HG02884 (cell line): ENCODE measurements at regions not wholly inside any gene's neighbourhood (a gene's known extent, or its start where the extent isn't known, plus 50 kb on each side); places are given as distances from the start of the nearest gene placed in this dataset.

Experiments used
- ATAC-seq: cut with Tn5 transposase; IDR thresholded peaks from one replicate; pipeline ENCODE4 v1.9.1; 2021; ENCODE audit warnings: mild to moderate bottlenecking, moderate library complexity; ENCODE audit not compliant: unreplicated experiment

DNA sequence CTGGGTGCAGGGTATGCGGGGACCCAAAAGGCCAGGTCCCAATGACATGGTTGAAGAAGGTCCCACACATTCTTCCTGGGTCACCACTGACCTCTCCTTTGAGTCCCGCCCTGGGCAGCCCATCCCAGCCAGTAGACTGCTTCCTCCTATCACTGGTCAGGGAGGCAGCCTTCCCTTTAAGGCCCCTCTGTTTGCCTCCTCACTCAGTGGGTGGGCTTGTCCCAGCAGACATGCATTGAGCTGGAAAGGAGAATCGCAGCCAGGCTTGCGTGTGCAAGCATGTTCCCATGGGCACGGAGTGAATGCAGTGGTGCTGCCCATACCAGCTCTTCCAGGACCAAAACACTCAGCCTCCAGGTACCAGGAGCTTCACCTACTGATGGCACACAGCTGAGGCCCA is 162.4 kb upstream of the SYT13 start:
- ATAC-seq, result no peak

DNA sequence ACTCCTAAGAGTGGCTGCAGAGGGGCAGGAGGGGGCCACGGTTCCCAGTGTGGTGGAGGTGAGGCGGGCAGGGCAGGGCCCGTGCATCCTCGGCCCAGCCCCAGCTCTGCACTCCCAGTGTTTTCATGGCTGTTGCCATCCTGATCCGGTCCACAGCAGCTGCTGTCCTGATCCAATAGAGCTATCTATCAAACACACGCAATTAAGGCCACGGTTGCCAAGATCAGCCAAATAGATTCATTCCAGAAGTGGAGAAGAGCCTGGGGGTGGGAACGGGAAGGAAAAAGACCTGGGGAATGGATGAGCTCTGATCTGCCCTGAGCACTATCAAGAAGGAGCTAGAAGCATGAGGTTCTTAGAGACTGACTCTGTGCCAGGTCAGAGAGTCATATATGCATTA is 160.9 kb upstream of the SYT13 start:
- no peak for ATAC-seq

DNA sequence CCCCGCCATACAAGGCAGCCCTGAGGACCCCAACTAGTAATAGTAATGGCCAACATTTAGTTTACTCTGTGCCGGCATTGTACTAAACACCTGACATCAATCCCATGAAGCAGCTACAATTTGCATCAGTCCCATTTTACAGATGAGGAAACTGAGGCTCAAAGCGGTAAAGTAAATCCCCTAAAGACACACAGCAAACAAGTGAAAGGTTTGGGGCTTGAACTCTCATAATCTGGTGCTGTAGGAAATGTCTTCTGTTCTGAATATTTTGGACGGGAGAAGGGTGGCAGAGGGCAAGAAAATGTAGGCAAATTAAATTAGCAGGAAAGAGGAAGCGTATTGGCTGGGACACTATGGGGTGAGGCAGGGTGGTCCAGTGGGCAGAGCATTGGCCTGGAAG is 160.3 kb upstream of the SYT13 start:
- ATAC-seq, result no peak

DNA sequence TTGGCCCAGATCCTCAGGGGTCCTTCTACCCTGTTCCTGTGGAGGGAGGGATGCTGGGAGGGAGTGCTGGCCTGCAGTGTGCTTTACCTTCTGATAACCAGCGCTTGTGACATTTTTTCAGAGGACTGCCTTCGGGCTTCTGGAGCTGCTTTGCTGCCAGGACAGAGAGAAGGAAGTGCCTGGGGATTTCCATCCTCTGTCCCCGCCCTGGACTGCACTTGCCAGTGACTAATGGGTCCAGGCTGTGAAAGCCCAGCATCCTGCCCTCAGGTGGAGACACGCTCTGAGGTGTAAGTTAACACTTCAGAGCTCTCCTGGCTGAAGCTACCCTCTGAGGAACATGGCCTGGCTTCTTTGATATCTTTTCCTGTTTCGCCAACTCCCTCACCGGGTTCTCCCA is 158.7 kb upstream of the SYT13 start:
- no peak for ATAC-seq

DNA sequence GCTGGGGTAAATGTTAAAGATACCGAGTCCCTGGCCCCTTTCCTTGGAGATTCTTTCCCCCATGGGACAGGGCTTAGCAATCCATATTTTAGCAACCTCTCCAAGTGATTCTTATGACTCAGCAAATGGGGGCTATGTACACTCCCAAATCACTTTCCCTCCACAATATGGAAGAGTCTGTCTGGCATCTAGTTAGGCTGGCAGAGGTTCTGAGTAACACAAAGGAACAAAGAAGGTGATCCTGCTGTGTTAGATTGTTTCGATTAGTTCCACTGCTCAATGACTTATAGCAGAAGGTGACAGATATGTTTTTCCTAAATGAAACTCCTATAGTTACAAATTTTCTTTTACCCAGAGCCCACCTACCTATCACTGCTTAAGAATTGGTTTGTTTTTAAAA is 154.0 kb upstream of the SYT13 start:
- no peak for ATAC-seq

DNA sequence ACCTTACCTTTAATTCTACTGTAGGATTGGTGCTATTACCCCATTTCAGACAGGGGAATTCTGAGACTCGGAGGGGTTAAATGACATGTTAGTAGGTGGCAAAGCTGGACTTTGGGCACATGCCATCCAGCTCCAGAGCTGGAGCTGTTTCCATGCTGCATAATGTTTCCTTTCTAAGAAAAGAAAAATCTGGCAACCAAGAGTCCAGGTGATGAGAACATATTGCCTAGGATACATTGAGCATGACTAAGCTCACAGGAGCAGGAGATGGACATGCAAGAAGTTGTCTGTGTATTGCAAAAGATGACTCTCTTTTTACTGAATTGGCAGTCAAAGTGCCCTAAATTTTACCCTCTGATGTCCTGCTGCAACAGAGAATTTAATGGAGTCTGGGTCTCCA is 150.8 kb upstream of the SYT13 start:
- no peak for ATAC-seq

DNA sequence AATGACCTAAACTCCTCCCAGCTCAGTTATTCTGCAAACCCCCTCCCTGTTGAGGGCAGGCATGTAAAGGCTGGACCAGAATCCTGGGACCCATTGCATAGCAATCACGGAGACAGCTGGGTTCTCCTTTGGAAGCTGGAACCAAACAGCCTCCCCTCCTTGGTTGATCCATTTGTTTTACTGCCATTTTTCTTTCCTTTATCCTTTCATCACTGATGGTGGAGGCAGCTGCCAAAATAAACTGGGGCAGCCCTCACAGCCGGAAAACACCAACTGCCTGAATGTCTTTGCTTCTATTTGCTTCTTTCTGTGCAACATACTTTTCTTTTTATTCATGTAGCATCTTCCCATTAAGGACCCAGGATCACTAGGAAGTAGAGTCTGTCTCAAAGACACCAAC is 150.0 kb upstream of the SYT13 start:
- no peak for ATAC-seq

DNA sequence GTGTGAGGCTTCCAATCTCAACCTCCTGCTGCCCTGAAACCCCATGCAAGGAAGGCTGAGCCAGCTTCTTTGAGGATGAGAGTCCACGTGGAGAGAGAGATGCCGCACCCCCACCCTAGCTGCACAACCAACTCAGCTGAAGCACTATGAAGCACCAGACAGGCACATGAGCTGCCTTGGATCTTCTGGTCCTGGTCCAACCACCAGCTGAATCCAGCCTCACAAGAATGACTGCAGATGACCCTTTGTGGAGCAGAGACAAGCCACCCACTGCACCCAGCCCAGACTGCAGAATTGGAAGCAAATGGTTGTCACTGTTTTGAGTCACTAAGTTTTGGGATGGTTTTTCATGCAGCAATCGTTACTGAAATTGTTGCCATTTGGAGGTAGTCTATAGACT is 149.6 kb upstream of the SYT13 start:
- ATAC-seq, result no peak

DNA sequence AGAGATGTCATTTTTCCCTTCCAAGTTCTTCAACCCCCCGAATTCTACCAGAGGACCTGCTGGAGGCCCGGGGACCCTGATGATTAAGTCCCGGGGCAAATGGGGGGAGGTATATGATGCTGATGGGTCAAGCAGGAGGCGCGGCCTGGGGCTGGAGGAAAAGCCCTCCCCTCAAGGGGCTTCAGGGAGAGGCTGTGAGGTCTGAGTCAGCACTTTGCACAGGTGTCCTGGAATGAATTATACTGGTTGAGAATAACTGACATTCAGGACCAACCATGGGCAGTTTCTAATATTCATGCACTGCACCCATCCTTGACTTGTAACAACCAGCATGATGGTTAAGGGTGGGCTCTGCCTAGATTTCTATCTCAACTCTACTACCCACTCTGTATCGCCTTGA is 146.8 kb upstream of the SYT13 start:
- no peak for ATAC-seq

DNA sequence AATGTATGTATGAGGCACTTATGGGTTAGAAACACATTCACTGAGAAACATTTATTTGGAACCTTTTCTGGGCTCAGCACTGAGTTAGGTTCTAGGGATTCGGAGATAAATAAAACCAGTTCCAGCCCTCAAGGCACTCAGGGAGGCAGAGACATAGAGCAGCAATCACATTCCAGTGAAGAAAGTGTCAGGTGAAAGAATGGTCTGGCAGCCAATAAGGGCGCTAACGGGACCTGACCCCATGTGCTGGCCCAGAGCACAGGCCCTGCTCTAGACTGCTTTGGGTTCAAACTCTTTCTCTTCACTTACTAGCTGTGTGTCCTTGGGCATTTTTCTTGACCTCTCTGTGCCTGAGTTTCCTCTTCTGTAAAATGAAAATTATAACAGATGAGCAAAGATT is 146.0 kb upstream of the SYT13 start:
- no peak for ATAC-seq

DNA sequence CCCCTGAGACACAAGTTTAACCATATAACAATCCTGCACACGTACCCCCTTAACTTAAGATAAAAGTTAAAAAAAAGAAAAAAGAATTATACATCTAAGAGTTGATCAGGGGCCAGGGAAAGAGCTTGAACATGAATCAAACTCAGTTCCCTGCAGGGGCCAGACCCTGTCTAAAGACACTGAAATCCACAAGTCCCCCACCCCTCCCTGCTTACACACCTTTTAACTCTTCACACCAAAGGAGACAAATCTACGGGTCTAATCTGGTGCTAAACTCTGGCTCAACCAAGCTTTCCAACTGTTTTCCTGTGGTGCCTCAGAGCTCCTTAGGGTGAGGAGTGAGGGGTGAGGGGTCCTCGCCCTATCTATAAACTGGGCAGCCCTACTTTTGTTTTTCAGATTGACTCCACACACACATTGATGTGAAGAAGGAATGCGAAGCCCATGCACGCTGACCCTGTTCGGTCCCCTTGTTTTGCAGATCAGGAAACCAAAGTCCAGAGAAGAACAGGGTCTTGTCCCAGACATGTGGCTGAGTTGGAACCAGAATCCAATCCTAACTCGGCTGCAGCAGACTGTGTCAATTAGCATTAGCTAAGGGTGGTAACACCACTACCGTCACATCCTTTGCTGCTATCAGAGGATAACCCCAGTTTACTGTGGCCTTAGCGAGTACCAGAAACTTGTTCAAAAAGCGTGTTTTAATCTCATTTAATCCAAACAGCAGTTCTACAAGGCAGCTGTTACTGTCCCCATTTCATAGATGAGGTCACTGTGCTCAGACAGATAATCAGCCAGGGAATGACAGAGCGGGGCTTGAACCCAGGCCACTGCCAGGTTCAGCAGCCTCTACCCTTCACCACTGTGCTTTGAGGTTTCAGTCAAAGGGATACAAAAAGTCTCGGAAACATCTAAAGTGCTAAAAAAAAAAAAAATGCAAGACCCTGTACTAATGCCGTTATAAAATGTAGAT is 145.2 kb upstream of the SYT13 start:
- no peak for ATAC-seq

DNA sequence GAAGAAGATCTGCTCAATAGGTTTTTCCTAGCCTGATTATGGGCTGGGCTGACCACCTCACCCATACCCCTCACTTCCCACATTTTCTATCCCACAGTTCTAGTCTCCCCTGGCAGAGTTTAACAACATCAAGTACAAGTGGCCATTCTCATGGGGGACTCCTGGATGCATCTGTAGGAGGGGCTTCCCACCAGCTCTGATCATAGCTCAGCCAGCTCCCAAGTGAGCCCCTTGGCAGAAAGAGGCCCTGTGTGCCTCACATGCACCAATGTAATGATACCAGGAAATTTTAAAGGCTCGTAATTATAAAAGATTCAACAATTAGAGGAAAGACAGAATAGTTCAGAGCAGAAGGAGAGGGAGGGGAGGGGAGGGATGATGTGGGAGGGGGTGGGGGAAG is 144.2 kb upstream of the SYT13 start:
- ATAC-seq, result no peak

DNA sequence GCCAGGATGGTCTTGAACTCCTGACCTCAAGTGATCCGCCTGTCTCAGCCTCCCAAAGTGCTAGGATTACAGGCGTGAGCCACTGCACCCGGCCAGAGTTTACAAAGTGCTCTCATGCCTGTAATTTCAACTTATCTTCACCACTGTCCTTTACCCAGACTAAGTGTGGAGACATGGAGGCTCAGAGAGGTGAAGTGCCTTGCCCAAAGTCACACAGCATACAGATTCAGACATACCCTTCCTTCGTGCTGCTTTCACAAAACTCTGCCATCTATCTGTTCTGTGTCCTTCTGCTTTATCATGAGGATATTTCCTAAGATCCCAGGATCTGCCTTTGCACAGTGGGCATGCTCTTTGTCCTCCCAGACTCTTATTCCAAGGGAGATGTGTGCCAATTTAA is 143.6 kb upstream of the SYT13 start:
- no peak for ATAC-seq

DNA sequence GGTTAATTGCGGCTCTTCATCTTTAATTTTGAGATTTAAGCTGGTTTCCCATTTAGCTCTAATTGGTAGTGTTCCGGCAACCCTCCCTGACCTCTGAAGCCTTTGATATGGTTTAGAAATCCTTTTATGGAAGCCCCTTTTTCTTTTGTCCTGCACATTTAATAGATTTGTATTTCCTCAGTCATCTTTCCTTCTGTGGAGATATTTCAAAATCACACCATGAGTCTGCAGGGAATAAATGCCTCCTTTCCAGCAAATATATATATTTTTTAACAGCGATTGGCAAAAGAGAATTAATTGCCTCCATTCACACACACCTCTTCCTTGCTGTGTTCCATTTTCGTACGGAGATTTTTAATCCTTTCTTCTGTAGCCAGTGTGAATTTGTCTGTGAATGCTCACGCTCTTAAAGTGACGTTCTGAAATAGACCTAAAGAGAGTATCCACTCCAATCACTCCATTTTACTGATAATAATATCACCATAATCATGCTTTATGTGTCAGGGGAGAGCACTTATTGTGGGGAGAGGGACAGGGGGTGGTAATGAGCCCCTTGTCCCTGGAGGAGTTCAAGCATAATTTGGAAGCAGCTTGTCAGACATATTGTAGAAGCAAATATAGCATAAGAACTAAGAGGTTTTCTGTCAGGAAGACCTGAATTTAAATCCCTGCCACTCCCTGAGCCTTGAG is 142.5 kb upstream of the SYT13 start:
- ATAC-seq, result no peak

DNA sequence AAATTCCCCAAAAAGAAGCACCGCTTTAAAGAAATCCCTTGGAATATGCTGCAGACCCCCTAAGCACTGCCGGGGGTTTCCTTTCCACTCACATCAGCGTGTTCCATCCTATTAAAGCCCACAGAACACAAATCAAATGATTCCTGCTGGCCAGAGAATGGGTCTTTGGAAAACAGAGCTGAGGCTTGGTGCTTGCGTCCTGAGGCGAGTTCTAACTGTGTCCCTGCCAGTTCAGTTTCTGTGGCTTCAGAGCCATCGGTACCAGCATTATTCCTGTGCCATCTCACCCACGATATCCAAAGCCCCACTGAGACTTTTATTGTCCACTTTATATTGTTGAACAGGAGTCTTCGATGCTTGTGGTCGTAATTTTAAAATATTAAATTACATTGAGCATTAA is 142.0 kb upstream of the SYT13 start:
- no peak for ATAC-seq

DNA sequence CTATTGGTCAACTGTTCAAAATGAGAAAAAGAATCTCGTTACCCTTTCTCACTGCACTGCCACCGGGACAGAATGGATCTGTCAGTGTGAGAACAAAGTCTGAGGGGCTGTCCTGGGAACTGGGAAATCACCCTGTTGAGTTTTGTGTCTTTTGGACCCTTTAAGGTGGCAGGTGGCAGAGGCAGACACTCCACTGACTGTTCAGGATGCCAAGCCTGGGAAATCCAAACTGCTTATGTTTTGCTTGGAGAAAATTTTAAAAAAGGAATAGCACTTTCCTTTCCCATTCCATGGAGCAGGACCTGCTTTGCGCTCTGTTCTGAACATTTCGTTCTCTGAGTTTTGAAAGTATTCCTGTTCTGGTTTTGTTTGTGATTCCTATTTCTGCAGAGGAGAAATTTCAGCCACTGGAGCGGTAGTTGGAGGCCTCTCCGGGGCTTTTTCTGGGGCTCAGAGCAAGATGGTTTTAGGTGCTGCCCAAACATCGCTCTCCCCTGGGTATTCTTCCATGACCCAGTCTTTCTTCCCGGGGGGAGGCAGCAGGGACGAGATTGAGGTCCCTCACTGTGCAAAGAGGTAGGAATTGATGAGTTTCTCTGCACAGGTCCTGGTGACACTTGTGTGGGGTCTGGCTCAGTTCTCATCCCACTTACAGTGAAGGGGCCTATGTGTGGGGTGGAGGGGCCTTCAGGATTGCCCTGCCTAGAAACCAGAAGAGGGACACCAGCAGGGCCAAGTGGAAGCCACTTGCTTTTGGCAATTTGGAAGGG is 138.5 kb upstream of the SYT13 start:
- no peak for ATAC-seq

DNA sequence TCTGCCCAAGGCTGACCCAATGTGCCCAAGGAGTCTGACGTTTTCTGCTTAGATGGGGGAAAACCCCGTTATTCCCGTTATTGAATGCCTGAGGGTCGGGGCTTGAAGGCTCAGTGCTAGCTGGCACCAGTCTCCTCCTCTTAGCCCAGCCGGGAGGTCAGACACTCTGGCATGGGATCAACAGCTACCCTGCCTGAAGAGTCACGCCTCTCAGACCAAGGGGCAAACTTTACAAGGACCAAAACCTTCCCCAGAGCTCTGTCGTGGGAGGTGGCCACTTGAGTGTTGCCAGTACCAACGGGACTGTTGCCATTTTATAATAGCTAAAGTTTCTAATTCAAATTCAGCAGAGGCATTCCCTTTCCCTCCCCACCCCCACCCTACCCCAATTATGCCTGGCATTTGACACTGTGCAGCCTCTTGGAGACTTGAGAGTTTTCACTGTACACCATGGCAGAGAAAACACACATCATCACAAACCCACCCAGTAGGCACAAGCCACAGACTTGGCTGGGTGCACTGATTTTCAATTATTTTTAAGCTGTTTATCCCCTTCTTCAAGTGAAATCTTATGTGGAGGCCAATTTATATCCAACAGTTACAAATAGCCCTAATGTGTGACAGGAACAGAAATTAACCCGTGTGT is 137.5 kb upstream of the SYT13 start:
- no peak for ATAC-seq

DNA sequence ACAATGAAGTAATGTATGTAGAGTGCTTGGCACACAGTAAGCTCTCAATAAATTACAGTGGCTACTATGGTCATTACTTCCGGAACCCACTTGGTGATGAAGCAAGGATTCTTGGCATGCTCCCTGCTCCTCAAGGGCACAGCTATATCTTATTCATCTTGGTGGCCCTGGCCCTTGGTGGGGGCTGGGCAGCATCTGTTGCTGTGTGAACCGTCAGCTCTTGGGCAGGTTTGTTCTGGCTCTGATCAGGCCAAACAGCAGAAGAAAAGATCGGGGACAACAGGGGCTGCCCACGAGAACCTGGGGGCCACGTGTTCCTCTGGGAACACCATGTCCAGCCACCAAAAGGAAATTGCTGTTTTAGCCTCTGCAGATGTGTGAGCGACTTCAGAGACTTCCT is 136.9 kb upstream of the SYT13 start:
- no peak for ATAC-seq

DNA sequence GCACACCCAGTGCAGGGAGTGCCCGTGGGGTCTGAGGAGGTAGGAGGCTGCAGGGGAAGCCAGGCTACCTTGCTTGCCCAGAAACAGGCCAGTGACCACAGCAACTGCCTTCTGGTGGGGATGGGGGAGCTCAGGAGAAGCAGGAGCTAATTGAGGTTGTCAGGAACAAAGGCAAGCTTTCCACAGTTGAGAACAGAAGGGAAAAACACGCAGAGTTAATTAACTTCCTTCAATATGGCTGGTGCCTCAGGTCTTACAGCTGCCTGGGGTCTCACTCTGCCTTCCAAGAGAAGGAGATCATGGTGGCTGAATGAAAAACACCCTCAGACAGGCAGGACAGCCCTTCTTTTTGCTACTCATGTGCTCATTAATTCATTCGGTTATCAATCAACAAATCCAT is 127.9 kb upstream of the SYT13 start:
- ATAC-seq, result no peak

DNA sequence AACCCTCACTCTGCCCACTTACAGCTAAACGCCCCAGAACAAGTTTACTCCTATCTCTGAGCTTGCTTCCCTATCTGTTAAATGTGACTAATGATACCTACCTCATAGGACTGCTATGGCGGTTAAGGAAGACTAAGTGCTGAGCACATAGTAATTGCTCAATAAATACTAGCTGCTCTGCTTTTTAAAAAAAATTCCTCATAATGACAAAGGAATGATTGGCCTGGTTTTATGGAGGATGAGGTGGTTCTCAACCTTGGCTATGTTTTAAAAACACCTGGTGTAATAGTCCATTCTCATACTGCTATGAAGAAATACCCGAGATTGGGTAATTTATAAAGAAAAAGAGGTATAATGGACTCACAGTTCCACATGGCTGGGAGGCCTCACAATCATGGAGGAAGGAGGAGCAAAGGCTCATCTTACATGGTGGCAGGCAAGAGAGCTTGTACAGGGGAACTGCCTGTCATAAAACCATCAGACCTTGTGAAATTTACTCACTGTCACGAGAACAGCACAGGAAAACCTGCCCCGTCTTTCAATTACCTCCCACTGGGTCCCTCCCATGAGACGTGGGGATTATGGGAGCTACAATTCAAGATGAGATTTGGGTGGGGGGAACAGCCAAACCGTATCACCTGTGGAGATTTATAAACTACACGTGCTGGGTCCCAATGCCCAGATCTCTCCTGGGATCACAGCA is 127.2 kb upstream of the SYT13 start:
- no peak for ATAC-seq

DNA sequence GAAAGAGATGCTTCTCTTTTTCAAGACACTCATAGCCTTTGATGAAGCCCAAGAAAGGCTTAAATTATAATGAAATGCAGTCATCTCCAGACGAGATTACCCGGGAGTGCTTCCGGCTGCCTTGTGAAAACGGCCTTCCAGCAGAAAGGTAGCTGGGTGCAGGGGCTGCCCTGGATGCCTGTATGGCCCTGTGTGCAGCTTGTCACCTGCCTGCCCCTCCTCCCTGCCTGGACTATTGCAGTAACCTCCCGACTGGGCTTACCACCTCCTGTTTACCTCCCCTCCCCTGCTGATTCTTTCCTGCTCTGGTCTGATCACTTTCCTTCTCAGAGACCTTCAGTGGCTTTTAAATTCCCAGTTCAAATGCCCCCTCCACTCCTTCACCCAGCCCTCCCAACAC is 126.4 kb upstream of the SYT13 start:
- no peak for ATAC-seq
